Loucy (cell line): ENCODE measurements at regions not wholly inside any gene's neighbourhood (a gene's known extent, or its start where the extent isn't known, plus 50 kb on each side); places are given as distances from the start of the nearest gene placed in this dataset.

Experiments used
- CTCF ChIP-seq: fragments of 200-600 bp; sonication (generic); conservative IDR thresholded peaks from 2 replicates; pipeline ENCODE4 v1.5.1; 2014; ENCODE audit warnings: mild to moderate bottlenecking, antibody characterized with exemption, low read length
- EZH2phosphoT487 ChIP-seq: fragments of 200-600 bp; IDR thresholded peaks from 2 replicates; pipeline ENCODE4 v1.6.1; 2018; ENCODE audit warnings: antibody characterized with exemption, mild to moderate bottlenecking, moderate library complexity, borderline replicate concordance

GRCh38 chr18:43970656-43971055 lies 693.4 kb upstream of the SYT4 start:
- TF ChIP-seq CTCF (no peak), EZH2phosphoT487 (no peak)
